ENCODE measurements at regions not wholly inside any gene's neighbourhood (a gene's known extent, or its start where the extent isn't known, plus 50 kb on each side); places are given as distances from the start of the nearest gene placed in this dataset.

- no peak for TF ChIP-seq EZH2phosphoT487 (IDR thresholded peaks at IDR 0.05; ENCODE audit: low read length)
- TF ChIP-seq CTCF (IDR thresholded peaks at IDR 0.05; ENCODE audit: low read length) = no peak
- TF ChIP-seq EZH2 (optimal IDR thresholded peaks at IDR 0.05; ENCODE audit: low read depth, low read length) = no peak
Observed at GRCh38 chr18:75829091-75829490, 401.6 kb upstream of the SMIM21 start.
